HG02678 (cell line): ENCODE measurements at regions not wholly inside any gene's neighbourhood (a gene's known extent, or its start where the extent isn't known, plus 50 kb on each side); places are given as distances from the start of the nearest gene placed in this dataset.

Source experiments
- ATAC-seq: cut with Tn5 transposase; IDR thresholded peaks from one replicate; pipeline ENCODE4 v1.9.1; 2021; ENCODE audit warnings: mild to moderate bottlenecking, moderate library complexity; ENCODE audit not compliant: unreplicated experiment

- ATAC-seq, result no peak
Observed at GRCh38 chr12:65653321-65653720, 171.0 kb upstream of the HMGA2 start.

- no peak for ATAC-seq
Observed at GRCh38 chr12:65653946-65654629, 170.2 kb upstream of the HMGA2 start.

- ATAC-seq, result no peak
Observed at GRCh38 chr12:65655074-65655493, 169.2 kb upstream of the HMGA2 start.

- ATAC-seq, result no peak
Observed at GRCh38 chr12:65656156-65656882, 168.0 kb upstream of the HMGA2 start.

- no peak for ATAC-seq
Observed at GRCh38 chr12:65656891-65657351, 167.4 kb upstream of the HMGA2 start.

- ATAC-seq, result no peak
Observed at GRCh38 chr12:65657635-65658034, 166.6 kb upstream of the HMGA2 start.

GRCh38 chr12:65658360-65658759 is 165.9 kb upstream of the HMGA2 start:
- ATAC-seq, result no peak

- no peak for ATAC-seq
Observed at GRCh38 chr12:65659681-65660080, 164.6 kb upstream of the HMGA2 start.

- ATAC-seq, result no peak
Observed at GRCh38 chr12:65660096-65660495, 164.2 kb upstream of the HMGA2 start.

- no peak for ATAC-seq
Observed at GRCh38 chr12:65660836-65661235, 163.4 kb upstream of the HMGA2 start.

GRCh38 chr12:65662590-65662989 is 161.7 kb upstream of the HMGA2 start:
- ATAC-seq, result no peak

GRCh38 chr12:65663097-65663496 is 161.2 kb upstream of the HMGA2 start:
- no peak for ATAC-seq

- ATAC-seq, result no peak
Observed at GRCh38 chr12:65663648-65664047, 160.6 kb upstream of the HMGA2 start.

- ATAC-seq, result no peak
Observed at GRCh38 chr12:65664715-65665250, 159.5 kb upstream of the HMGA2 start.

- no peak for ATAC-seq
Observed at GRCh38 chr12:65665817-65666216, 158.5 kb upstream of the HMGA2 start.

- ATAC-seq, result no peak
Observed at GRCh38 chr12:65666876-65667275, 157.4 kb upstream of the HMGA2 start.

GRCh38 chr12:65667932-65668331 is 156.4 kb upstream of the HMGA2 start:
- ATAC-seq, result no peak

GRCh38 chr12:65668981-65669695 is 155.1 kb upstream of the HMGA2 start:
- no peak for ATAC-seq

- no peak for ATAC-seq
Observed at GRCh38 chr12:65670775-65671174, 153.5 kb upstream of the HMGA2 start.

- ATAC-seq, result no peak
Observed at GRCh38 chr12:65672441-65672840, 151.8 kb upstream of the HMGA2 start.

- no peak for ATAC-seq
Observed at GRCh38 chr12:65673156-65673690, 151.1 kb upstream of the HMGA2 start.
